ENCODE measurements at regions not wholly inside any gene's neighbourhood (a gene's known extent, or its start where the extent isn't known, plus 50 kb on each side); places are given as distances from the start of the nearest gene placed in this dataset.

DNA sequence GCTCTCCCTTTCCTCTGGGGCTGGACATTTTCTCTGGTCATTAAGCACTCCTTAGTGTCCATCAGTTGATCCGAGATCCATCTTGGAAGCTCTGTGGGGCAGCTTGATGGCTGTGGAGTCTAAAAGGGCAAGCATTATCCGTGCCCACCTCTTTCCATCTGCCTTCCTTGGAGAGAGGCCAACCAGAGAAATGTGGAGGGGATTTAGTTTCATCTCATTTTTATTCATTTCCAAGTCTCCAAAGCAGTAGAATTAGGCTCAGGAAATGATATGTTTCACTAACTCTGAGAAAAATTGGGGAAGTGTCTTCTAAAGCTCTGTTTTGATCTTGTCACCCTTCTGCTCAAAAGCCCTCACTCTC lies 95.9 kb upstream of the KLHL25 start:
- no peak for DNase-seq

DNA sequence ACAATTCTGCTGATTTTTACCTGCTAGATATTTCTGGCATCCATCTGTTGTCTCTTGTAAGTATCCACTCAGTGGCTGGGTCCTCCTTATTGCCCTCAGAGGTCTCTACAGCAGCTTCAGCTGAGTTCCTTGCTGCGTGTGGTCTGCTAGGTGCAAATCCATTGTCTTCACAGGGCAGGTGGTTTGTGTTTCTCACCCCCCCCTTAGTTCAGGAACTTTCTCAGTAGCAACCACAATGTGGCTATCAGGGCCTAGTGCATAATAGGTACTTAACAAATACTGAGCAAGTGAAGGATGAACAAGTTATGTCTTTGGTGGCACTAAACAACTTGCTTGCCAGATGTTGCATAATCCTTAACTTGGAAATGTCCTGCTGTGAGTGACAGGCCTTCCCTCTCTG lies 96.7 kb upstream of the KLHL25 start:
- DNase-seq = no peak

DNA sequence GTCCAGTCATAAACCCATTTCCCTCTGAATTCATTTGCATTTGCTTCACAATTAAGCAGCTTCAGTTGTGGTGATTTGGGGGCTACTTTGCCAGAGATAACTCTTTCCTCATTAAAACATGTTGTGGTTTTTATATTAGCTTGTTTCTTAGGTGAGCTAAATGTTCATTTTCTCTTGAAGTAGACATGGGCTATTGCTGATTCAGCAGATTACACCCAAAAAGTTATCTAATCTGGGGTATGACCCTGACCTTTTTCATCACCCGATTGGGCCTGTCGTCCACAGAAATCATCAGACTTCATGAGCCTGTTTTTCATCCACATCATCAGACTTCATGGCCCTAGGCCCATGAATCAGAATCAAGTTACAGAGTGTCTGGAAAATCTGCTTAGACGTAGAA lies 97.5 kb upstream of the KLHL25 start:
- no peak for DNase-seq

DNA sequence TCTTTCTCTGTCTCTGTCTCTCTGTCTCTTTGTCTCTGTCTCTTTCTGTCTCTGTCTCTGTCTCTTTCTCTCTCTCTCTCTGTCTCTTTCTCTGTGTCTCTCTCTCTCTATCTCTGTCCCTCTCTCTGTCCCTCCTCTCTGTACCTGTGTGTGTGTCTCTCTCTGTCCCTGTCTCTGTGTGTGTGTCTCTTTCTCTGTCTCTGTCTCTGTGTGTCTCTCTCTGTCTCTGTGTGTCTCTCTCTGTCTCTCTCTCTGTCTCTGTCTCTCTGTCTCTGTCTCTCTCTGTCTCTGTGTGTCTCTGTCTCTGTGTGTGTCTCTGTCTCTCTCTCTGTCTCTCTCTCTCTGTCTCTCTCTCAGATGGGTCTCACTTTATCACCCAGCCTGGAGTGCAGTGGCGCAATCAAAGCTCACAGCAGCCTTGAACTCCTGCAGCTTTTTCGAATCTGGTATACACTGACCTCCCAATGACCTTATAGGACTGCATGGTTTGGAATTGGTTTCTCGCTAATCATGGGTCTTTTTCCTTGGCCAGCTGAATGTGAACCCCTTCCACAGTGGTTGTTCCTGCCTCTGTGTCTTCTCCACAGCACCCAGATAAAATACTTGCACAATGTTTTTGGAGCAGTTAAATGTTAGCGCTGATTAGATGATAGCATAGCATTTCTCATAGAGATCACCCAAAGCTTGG lies 102.6 kb upstream of the KLHL25 start:
- no peak for DNase-seq

DNA sequence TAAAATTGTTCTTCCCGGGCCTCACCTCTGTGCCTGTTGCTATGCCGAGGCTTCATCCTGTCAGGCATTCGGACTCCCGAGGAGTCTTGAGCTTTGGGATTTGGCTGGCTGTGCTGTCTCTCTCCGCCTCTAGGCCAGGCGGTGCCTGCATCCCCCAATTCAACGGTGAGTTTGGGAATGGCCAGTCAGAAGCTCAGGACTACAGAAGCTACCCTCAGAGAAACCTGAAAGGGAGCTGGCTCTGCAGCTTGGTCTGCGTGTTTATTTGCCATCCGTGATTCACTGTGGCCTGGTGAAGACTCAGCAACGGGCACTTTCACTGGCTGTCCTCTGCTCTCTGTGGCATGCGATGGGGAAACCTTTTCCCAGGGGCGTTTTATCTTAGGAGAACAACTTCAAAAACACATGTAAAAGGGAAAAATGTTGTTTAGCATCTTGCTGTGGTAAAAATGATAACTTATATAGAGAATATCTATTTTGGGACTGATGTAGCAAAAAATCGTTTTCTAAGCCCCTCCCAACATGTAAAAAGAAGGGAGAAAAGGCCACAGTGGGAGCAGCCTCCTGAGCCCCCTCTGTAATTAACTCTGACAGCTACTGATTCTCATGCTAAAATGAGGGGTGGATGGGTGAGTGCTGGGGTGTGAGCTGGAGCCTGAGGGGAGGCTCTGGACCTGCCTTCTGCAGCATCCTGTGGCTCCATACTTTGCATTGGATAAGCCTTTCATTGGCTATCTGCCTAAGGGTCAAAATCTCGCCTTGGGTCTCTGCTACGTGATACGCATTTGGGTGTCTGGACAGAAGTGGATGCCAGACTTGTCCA lies 103.4 kb upstream of the KLHL25 start:
- no peak for DNase-seq

DNA sequence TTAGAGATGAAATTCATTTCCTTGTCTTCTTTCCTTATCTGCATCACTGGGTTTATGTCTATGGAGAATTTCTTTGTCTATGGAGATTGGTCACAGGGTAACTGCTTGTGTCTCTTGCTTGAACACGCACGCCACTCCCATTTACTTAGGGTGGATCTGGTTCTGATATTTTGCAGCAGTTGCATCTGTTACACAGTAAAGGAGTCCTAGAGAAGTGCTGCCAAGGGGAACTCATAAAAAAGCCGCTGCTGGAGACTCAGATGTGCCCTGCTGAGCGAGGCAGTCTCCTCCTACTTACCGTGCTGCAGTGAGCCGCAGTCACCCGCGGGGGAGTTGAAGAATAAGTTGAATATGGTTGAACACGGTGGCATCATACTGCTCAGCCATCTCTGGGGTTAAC lies 105.2 kb upstream of the KLHL25 start:
- no peak for DNase-seq

DNA sequence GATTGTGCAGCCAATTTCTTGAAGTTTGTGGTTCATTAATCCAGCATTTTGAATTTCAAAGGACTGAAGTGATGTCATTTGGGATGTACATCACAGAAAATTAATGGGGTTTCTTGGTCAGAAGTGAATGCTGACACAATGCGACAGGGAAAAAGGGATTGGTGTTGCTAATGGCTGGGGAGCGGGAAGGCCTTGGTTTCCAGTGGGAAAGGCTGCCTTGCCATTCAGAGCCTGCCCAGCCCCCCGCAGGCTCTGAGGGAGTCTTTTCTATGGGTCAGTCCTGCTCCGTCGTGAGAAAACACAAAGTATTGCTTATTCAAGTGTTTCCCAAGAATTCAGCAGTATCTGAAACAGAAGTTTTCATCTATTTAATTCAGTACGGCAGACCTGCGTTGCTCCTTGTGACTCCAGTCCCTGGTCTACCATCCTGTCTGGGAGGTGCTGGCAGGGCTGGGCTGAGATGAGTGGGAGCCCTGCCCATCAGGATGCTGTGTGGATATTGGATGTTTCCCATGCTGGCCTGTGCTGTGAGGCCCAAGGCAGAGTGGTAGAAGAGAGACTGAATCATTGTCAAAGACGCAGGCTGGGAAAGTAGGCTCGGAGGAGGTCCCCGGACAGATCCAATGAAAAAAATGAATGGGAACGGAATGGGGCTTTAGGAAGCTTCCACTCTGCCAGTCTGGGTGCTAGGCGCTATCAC lies 111.2 kb upstream of the KLHL25 start:
- no peak for DNase-seq

DNA sequence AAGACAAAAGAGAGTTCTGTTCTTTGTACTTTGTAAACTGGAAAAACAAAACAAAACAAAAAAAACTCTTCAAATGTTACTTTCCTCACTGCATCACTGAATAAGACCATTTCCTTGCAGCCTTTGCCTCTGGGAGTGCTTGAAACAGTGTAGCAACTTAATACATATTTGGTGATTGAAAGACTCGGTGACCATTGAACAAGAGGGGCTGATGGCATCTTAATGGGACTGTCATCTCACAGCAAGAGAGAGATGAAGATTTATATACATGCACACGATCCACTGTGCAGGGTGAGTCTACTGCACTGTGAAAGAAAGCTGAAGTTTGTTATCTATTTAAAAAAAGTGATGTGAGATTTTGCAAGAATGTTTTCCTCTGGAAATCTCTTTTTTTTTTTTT lies 111.9 kb upstream of the KLHL25 start:
- DNase-seq = no peak

DNA sequence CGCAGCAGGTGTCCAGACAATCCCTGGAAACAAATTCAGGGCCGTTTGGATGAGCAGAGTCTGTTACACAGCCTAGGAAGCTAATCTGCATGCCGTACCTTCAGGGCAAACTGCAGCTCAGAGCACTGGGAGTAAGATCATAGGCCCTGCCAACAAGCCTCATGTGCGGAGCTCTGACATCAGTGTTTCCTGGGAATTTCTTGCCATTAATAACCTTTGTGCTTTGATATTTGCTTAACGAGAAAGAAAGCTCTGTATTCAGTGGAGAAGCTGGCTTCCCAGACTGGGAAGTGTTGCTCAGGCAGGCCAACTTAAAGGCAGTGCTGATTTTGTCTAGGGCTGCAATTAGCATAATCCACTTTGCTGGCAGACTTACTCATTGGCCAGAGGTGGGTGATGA lies 116.1 kb upstream of the KLHL25 start:
- DNase-seq = no peak

DNA sequence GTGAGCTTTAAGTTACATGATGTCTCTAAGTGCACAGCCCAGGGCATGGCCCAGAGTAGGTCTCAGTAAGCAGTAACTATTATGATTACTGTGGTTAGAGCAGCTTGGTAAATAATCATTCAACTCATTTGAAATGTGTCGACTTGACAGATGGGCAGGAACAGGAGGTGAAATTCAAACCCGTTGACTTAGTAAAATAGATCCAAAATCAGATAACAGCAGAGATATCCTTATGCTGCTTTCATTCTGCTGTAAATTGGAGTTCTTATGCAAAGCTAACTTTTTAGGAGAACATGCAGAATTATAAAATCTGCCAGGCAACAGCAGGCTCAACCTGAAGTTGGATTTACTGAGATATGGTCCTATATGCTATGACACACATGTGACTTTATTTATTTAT lies 118.7 kb upstream of the KLHL25 start:
- no peak for DNase-seq

DNA sequence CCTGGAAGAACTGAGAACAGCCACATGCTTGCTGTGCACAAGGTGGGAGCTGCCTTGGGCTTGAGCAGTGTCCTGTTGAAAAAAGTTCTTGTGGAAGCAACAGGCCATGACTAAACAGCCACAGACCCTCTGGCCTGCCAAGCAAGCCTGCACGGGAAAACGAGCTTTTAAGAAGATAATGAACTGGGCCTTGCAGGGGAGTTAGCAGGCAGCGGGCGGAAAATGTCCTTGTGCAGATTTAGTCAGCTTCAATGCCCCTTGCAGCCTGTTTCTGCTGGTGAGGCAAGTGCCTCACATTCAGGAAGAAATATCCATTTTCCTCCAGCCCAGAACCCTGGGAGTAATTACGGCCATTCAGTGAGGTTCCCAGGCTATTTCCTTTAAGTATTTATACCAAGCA lies 126.2 kb upstream of the KLHL25 start:
- DNase-seq = no peak

DNA sequence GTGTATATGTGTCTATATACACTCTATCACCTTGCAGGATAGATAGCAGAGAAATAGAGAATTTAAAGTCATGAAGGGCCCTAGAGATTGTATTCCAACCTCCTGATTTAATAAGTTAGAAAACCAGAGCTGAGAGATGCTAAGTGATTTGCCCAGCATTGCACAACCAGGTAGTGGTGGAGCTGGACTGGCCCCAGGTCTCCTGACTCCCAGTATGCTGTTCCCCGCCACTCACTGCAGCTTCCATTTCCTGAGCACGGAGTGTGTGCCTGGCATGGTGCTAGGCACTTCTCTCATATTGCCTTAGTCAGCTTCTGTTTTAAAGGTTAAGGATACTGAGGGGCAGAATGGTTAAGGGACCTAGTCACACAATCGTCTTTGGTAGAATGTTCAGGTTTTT lies 129.4 kb upstream of the KLHL25 start:
- no peak for DNase-seq

DNA sequence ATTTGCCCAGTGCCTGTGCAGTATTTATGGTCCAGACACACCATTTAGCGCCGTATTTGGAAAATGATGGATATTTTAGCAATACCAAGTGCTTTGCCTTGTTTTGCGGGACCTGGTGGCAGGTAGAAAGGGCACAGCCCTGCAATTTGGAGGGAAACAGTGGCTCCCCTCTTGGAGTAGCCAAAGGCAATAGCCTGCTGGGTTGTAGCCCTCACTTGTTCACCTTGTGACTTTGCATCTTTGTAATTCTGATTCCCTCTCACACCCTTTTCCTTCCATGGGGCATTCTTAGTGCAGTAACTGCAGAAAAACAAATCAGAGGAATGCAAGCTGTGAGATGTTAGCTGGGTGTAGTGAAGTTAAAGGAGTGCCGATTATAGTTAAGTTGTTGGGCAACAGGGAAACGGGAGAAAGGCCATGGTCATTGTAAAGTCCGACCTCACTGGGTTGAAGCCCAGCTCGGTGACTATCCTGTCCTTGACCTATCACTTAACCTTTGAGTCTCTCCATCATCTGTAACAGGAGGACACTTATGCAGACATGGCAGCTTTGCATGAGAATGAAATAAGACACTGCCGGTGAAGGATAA lies 131.0 kb upstream of the KLHL25 start:
- DNase-seq = no peak

DNA sequence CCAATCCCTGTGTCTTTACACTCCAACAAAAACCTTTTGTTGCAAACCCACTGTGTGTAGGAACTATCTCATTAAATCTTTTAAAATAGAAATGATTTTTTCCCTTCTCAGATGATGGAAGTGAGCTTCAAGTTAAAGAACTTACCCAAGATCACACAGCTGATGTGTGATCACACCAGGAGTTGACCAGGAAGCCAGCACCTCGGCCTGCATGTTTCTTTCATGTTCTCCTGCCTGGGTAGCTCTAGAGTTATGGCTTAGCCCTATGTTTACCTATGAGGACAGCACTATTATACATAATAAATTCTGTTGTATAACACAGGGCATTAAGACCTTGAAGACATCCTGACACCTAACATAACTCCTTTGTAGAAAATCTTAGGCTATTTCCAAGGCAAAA lies 132.1 kb upstream of the KLHL25 start:
- DNase-seq = no peak

DNA sequence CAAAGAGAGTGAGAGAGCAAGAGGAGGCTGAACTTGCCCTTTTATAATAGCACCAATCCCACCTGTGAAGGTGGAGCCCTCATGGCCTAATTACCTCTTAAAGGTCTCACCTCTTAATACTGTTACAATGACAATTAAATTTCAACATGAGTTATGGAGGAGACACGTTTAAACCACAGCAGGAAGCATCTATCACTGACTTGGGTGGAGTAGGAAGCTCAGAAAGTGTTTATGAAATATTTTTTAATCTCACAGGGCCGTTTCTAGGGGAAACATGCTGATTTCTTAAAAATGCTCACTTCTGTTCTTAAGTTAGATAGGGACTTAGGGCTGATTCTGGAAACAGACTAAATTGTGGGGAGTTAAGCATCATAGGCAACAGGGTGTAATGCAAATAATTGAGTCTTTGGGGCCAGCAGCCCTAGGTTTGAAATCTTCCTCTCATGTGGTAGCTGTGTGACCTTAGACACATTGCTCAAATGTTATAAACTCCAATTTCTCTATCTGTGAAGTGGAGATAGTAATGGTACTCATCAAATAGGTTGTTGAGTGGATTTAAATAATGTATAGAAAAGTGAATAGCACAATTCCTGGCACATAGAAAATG lies 133.3 kb upstream of the KLHL25 start:
- no peak for DNase-seq

DNA sequence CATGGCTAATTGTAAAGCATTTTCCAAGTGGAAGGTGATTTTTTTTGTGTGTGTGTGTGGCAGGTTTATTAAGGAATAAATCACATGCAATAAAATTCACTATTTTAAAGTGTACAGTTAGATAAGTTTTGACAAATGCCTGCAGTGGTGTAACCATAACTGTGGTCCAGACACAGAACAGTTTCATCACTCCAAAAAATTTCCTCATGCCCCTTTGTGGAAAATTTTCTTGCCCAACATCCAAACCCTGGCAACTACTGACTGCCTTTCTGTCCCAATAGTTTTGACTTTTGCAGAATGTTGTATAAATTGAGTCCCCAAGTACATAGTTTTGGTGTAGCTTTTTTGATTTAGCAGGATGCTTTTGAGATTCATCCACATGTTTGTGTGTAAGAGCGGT lies 135.1 kb upstream of the KLHL25 start:
- no peak for DNase-seq

DNA sequence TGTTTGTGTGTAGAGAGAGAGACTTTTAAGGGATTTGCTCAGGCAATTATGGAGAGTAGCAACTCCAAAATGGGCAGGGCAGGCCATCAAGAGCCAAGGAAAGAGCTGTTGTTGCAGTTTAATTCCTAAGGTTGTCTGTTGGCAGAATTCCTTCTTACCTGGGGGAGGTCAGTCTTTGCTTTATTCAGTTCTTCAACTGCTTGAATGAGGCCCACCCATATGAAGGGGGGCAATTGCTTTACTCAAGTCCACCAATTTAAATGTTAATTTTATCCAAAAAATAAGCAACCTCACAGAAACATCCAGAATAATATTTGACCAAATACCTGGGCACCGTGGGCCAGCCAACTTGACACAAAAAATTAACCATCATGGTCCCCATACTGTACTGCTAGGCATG lies 137.7 kb upstream of the KLHL25 start:
- no peak for DNase-seq

DNA sequence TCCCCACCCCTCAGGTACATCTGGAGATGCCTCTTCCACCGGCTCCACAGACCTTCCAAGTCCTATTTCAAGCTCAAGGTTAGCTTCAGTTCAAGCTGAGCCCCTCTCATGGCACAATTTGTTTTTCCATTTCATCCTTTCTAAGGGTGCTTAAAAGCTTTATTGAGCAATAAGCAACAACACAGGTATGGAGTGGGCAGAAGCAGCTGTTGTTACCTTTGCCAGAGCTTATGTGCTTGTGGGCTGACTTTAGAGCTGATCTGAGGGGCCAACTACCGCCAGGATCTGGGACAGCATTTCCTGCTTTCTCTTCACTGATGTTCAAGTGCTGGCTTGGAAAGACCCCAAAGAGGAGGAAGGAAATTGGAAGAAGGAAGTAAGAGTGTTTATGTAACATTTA lies 140.0 kb upstream of the KLHL25 start:
- DNase-seq = no peak

DNA sequence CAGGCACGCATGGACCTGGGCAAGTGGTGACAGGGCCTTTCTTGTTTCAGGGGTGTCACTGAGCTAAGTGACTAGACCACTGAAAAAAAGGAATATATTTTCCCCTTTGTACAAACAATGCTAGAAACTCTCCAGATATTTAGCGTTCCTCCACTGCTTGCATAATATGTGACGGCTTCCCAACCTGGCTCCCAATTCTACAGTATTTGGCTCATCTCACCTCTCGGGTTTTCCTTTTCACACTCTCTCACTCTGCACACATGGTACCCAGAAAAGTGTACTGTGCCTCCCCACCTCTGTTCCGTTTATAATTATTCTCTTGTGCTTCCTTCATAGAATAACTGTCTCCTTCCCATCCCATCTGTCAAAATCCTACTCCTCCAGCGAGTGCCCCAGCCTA lies 140.5 kb upstream of the KLHL25 start:
- no peak for DNase-seq

DNA sequence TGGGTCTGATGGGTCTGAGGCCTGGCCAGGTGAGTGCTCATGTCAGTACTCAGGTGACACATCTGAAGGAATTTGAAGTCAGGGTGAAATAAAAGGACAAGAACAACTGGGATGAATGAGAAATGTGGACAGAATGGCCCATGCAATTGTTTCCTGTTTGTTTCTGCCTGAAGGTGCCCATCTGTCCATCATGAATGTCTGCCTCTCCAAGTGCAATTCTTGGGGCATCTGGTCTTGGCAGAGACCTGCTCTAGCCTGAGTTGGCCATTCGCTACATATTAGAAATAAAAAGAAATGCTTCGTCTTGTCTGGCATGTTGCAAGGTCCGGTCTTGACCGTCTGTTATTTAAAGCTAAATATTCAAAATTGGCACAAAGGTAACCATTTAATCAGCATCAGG lies 142.0 kb upstream of the AGBL1 start:
- DNase-seq = no peak

DNA sequence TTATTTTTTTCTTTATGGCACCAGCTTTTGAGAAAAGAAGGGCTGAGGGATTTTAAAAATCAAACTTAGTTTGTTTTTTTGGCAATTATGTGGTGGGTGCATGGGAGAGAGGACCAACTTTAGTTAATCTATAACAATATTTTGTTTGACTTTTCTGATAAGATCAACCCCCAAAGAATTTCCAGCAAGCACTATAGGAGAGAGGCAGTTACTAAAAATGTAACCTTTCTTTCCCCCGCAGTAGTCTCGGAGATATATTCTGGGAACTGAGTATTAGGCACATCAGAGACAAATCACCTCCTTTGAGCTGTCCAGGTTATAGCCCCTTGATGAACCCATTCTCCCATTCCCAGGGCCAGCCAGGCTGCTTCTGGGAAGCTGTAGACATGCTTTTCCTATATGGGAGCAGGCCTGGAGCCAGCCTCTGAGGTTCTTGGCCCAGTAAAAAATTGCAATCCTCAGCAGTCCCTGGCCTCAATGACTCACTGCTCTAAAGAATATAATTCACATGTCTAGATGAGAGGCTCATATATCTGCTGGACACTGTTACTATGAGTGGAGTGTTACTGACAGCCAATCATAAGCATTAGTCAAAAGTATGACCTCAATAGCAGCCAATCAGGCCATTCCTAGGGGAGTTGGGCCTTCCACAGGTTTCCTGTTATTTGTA lies 138.3 kb upstream of the AGBL1 start:
- no peak for DNase-seq

DNA sequence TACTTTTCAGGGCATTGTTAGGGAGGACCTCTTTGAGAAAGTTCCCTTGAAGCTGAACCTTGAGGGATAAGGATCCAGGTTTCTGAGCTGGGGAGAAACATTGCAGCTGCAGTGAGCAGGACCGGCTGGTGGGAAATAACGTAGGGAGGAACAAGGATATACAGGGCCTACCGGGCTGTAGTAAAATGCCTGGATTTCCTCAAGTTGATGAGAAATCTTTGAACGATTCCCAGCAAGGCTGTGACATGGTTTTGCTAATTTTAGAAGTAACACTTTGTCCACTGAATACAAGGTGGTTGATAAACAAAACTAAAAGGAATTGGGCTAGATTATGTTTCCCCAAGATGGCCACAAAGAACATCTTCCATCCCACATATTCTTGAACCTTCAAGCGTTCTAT lies 137.0 kb upstream of the AGBL1 start:
- no peak for DNase-seq

DNA sequence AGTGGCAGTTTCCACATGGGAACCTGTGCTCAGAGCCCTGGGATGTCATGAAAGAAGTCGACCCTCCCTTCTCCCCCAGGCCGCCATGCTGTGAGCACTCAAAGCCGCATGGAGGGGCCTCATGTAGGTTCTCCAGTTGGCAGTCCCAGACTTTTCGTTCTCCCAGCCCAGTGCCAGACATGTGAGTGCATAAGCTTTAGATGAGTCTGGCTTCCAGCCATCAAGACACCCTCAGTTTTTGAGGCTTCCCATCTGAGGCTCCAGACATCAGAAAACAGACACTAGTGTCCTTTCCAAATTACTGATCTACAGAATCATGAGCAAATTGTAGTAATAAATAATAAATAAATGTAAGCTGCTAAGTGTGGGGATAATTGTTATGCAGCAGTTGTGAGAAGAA lies 136.5 kb upstream of the AGBL1 start:
- DNase-seq = no peak
